Testis (tissue), 2 donors: ENCODE measurements at regions not wholly inside any gene's neighbourhood (a gene's known extent, or its start where the extent isn't known, plus 50 kb on each side); places are given as distances from the start of the nearest gene placed in this dataset.

Experiments
- DNase-seq: peaks from one replicate; pipeline ENCODE4 v3.0.0-alpha.2; 2019
- H3K27ac ChIP-seq, 2 donors: fragments of 200-600 bp; sonication (generic); one replicate each; pipeline ENCODE4 v1.5.1; 2019
- H3K27me3 ChIP-seq: fragments of 200-600 bp; sonication (generic); one replicate; pipeline ENCODE4 v1.5.1; 2019
- H3K36me3 ChIP-seq: fragments of 200-600 bp; sonication (generic); one replicate; pipeline ENCODE4 v1.5.1; 2017; ENCODE audit warnings: low read depth; ENCODE audit errors: missing control alignments
- H3K4me1 ChIP-seq: fragments of 200-600 bp; sonication (generic); one replicate; pipeline ENCODE4 v1.5.1; 2019
- H3K4me3 ChIP-seq, 2 donors: fragments of 200-600 bp; sonication (generic); one replicate each; pipeline ENCODE4 v1.5.1; 2017 to 2019
- H3K9me3 ChIP-seq: fragments of 200-600 bp; sonication (generic); one replicate; pipeline ENCODE4 v1.5.1; 2017
- POLR2A ChIP-seq: fragments of 450-650 bp; IDR thresholded peaks from one replicate; pipeline ENCODE4 v1.6.1; 2017; ENCODE audit warnings: antibody characterized with exemption, mild to moderate bottlenecking, moderate library complexity
- WGBS, 2 donors: methylation state at CpG; one replicate each; pipeline ENCODE4 v1.1.5; 2018; 5-methylcytosine and 5-hydroxymethylcytosine counted together
- intact Hi-C: fragments of 100-400 bp; cut with DNase I; formaldehyde crosslinking; loops from one replicate; pipeline ENCODE4 v1.15.1; 2023; ENCODE audit warnings: low total_unique reads
- TF ChIP-seq, protein P1 (sequence below), 3 experiments: fragments of 450-650 bp in 2 of 3; fragments of 200-600 bp in 1 of 3; sonication (generic) in 1 of 3; IDR thresholded peaks; one replicate each; pipeline ENCODE4 v1.5.1; 2016 to 2019; ENCODE audit warnings: antibody characterized with exemption in 3 of 3, mild to moderate bottlenecking in 2 of 3, moderate library complexity in 1 of 3

DNA sequence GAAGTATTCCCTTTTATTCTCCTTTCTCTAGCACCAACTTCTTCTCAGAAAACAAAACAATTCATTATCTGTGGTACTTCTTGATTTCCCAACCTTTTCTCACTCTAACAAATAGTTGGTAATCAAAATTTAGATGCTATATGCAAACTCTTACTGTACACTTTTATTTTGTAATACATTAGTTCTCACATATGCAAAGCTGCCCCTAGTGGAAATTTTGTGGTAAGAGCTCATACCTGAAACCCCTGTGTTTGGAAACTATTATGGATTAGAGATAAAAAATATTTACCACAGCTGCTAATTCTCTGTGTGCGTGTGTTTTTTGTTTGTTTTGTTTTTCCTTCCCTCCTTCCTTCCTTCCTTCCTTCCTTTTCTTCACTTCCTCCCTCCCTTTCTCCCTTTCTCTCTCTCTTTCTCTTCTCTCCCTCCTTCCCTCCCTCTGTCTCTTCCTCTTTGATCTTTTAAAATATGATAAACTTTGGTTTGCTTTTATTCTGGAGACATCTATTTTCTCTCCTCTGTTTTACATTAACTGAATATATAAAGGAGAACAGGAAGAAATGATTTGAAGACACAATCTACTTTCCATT lies 537.4 kb downstream of the SLITRK6 start:
- no peak overlapping the region for H3K27ac ChIP-seq
- H3K4me3 ChIP-seq = no peak overlapping the region
- intact Hi-C loops = no loop called here
- no peaks in the 10 kb centered on the region for H3K4me1 ChIP-seq
- no peak for TF ChIP-seq POLR2A
- TF ChIP-seq, protein P1, sequence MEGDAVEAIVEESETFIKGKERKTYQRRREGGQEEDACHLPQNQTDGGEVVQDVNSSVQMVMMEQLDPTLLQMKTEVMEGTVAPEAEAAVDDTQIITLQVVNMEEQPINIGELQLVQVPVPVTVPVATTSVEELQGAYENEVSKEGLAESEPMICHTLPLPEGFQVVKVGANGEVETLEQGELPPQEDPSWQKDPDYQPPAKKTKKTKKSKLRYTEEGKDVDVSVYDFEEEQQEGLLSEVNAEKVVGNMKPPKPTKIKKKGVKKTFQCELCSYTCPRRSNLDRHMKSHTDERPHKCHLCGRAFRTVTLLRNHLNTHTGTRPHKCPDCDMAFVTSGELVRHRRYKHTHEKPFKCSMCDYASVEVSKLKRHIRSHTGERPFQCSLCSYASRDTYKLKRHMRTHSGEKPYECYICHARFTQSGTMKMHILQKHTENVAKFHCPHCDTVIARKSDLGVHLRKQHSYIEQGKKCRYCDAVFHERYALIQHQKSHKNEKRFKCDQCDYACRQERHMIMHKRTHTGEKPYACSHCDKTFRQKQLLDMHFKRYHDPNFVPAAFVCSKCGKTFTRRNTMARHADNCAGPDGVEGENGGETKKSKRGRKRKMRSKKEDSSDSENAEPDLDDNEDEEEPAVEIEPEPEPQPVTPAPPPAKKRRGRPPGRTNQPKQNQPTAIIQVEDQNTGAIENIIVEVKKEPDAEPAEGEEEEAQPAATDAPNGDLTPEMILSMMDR (IDR thresholded peaks at IDR 0.05) = peak in 1 of 3 experiments; percentile 31
- H3K27me3 ChIP-seq = no peaks in the 10 kb centered on the region
- DNase-seq = no peak
- H3K36me3 ChIP-seq = no peaks in the 10 kb centered on the region
- 50 to 53% methylated on average over 1 of the region's 1 CpG for WGBS, 2 donors
- H3K9me3 ChIP-seq = no peaks in the 10 kb centered on the region

DNA sequence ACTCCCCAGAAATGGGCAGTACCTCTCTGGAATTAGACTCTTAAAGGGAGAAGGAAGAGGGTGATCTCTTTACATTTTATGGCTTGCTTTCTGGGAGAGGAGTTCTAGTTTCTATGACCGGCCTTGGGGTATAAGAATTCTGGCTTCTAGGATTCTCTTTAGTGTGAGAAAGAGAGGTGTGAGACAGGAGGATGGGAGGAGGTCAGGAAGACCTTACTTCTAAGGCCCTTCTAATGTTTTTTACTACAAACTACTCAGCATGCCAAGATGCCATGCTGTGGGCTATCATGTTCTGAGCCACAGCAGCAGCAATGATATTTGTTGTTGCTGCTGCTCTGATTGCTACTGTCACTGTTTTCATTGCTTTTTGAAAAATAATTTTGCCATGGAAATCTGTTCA lies 538.3 kb downstream of the SLITRK6 start:
- intact Hi-C loops = no loop called here

DNA sequence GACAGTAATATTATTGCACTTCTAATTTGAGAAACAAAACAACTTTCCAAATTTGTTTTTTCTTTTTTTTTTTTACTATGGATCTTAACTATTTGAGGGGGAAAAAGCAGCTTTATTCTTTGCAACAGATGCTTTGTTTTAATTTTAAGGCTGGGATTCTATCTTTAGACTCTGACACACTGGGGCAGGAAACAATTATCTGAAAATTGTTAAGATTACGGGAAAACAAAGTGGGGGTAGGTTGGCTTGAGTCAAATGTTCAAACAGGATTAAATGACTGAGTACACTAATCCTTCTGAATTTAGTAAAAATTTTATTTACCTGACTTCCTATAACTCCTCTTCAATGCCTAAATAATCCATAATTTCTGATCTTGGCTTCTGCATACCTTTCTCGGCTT lies 543.2 kb downstream of the SLITRK6 start:
- TF ChIP-seq POLR2A = no peak
- TF ChIP-seq, protein P1 (IDR thresholded peaks at IDR 0.05) = no peak
- Histone ChIP-seq H3K27ac (no peak overlapping the region), H3K4me1 (no peaks in the 10 kb centered on the region), H3K9me3 (no peaks in the 10 kb centered on the region), H3K27me3 (no peaks in the 10 kb centered on the region), H3K4me3 (no peak overlapping the region), H3K36me3 (no peaks in the 10 kb centered on the region)
- no peak for DNase-seq
- intact Hi-C loops = no loop called here
- 61 to 77% methylated on average over 2 of the region's 2 CpGs for WGBS, 2 donors

More for the DNA sequence above, 538.3 kb downstream of the SLITRK6 start:
- no peaks in the 10 kb centered on the region for H3K36me3 ChIP-seq
- H3K9me3 ChIP-seq = no peaks in the 10 kb centered on the region
- whole genome bisulfite sequencing, 2 donors = 92 to 93% methylated on average over 1 of the region's 1 CpG
- no peak overlapping the region for H3K27ac ChIP-seq
- no peak overlapping the region for H3K4me3 ChIP-seq
- TF ChIP-seq, protein P1 (IDR thresholded peaks at IDR 0.05) = no peak
- no peak for TF ChIP-seq POLR2A
- H3K4me1 ChIP-seq = no peaks in the 10 kb centered on the region
- DNase-seq = no peak
- no peaks in the 10 kb centered on the region for H3K27me3 ChIP-seq

DNA sequence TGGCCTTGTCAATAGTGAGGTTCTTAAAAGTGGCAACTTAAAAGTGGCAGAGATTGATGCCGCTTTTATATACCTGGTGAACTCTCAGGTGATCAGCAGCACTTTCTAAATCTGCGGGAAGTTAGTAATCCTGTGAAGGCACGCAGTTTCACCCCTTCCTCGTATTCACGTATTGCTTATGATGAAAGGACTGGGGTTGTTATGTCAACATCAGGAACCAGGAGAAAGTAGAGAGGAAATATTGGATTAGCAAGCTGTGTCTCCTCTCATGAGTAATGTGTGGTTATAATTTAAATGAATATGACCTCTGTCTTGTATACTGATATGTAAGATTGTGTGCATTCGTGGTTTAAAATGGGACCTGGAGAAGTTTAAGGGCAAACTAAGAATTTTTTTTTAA lies 544.6 kb downstream of the SLITRK6 start:
- no peak for DNase-seq
- intact Hi-C loops = no loop called here
- TF ChIP-seq, protein P1 (IDR thresholded peaks at IDR 0.05) = no peak
- TF ChIP-seq POLR2A = no peak
- H3K4me3 ChIP-seq = no peak overlapping the region
- 82 to 90% methylated on average over 6 of the region's 6 CpGs for WGBS, 2 donors
- no peaks in the 10 kb centered on the region for H3K27me3 ChIP-seq
- H3K9me3 ChIP-seq = no peaks in the 10 kb centered on the region
- H3K27ac ChIP-seq = no peak overlapping the region
- no peaks in the 10 kb centered on the region for H3K4me1 ChIP-seq
- H3K36me3 ChIP-seq = no peaks in the 10 kb centered on the region

DNA sequence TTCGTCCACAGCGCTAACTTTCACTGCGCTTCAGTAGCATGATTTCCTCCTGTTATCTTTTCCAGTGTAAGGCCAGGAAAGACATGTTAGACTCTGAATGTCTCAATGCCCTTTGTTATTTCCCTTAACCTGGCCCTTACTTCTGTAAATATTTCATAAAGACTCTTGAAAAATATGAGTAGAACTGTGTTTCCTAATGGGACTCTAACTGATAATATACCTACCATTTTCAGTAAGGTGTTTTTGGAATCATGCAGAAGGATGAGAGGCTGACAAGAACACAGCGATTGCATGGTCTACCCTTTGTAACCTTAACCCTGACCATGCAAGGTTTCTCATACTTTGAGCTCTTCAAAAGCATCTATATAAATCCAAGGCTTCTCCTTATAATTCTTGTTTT lies 550.1 kb downstream of the SLITRK6 start:
- WGBS, 2 donors = 83 to 90% methylated on average over 4 of the region's 4 CpGs
- Histone ChIP-seq H3K36me3 (no peaks in the 10 kb centered on the region), H3K9me3 (no peaks in the 10 kb centered on the region)

More for the DNA sequence above, 550.1 kb downstream of the SLITRK6 start:
- no peaks in the 10 kb centered on the region for H3K27me3 ChIP-seq
- H3K27ac ChIP-seq = no peak overlapping the region
- no peak overlapping the region for H3K4me3 ChIP-seq
- no peak for TF ChIP-seq POLR2A
- TF ChIP-seq, protein P1 (IDR thresholded peaks at IDR 0.05) = no peak
- no peaks in the 10 kb centered on the region for H3K4me1 ChIP-seq
- DNase-seq = no peak
- intact Hi-C loops = no loop called here
